ENCODE measurements at regions not wholly inside any gene's neighbourhood (a gene's known extent, or its start where the extent isn't known, plus 50 kb on each side); places are given as distances from the start of the nearest gene placed in this dataset.

DNA sequence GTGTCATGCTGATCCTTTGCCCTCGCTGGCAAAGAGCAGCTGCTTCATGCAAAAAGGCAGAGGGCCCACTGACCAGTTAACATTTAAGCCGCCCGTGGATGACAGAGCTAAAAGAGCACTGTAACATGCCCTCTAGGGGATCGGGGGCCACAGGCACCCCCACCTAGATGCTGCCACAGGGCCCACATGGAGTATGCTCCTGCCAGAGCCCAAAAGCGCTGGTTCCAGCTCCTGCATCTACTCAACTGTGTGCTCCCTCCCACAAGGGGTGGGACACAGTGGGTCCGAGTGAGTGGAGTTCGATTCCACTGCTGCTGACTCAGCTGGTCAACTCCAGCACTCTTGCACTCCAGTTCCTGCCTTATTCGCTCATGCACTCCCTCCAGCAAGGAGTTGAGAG is 199.8 kb upstream of the CNTNAP2 start:
- CTCF ChIA-PET: no interaction called here
- FAIRE-seq (no peak), DNase-seq (ENCODE audit: low read depth, low spot score) (no peak), ATAC-seq (no peak)
- no peaks in the 10 kb centered on the region for H3K36me3 ChIP-seq (ENCODE audit: control insufficient read depth in 2 of 2, insufficient read depth in 2 of 2, low read length in 1 of 2)
- SMC1A ChIA-PET (ENCODE audit: uncharacterized antibody, unreplicated experiment): no interaction called here
- H3K9ac ChIP-seq (ENCODE audit: control insufficient read depth, insufficient read depth, low read length): no peak overlapping the region
- no peak overlapping the region for H3K27ac ChIP-seq (ENCODE audit: control insufficient read depth, insufficient read depth)
- in situ Hi-C loops (cut with MboI) (no loop called here), intact Hi-C loops (cut with micrococcal nuclease; ENCODE audit: unreplicated experiment) (no loop called here)
- H3K4me2 ChIP-seq (ENCODE audit: control insufficient read depth, insufficient read depth): no peak overlapping the region
- WGBS (ENCODE audit: insufficient coverage, insufficient replicate concordance, low lambda C conversion rate, missing lambda C conversion rate): 7% methylated on average over 7 of the region's 8 CpGs
- H3K4me3 ChIP-seq: no peak overlapping the region
- RAD21 ChIA-PET (ENCODE audit: unreplicated experiment): no interaction called here
- TF ChIP-seq, protein P1, sequence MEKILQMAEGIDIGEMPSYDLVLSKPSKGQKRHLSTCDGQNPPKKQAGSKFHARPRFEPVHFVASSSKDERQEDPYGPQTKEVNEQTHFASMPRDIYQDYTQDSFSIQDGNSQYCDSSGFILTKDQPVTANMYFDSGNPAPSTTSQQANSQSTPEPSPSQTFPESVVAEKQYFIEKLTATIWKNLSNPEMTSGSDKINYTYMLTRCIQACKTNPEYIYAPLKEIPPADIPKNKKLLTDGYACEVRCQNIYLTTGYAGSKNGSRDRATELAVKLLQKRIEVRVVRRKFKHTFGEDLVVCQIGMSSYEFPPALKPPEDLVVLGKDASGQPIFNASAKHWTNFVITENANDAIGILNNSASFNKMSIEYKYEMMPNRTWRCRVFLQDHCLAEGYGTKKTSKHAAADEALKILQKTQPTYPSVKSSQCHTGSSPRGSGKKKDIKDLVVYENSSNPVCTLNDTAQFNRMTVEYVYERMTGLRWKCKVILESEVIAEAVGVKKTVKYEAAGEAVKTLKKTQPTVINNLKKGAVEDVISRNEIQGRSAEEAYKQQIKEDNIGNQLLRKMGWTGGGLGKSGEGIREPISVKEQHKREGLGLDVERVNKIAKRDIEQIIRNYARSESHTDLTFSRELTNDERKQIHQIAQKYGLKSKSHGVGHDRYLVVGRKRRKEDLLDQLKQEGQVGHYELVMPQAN (conservative IDR thresholded peaks at IDR 0.05): no peak
- TF ChIP-seq SMAD5 (IDR thresholded peaks at IDR 0.05; ENCODE audit: low read depth) (no peak), IKZF1 (conservative IDR thresholded peaks at IDR 0.05) (no peak), ZZZ3 (IDR thresholded peaks at IDR 0.05; ENCODE audit: control insufficient read depth, insufficient read length, low read depth) (no peak), MTA2 (IDR thresholded peaks at IDR 0.05; ENCODE audit: low read depth) (no peak)
- TF ChIP-seq, protein P2, sequence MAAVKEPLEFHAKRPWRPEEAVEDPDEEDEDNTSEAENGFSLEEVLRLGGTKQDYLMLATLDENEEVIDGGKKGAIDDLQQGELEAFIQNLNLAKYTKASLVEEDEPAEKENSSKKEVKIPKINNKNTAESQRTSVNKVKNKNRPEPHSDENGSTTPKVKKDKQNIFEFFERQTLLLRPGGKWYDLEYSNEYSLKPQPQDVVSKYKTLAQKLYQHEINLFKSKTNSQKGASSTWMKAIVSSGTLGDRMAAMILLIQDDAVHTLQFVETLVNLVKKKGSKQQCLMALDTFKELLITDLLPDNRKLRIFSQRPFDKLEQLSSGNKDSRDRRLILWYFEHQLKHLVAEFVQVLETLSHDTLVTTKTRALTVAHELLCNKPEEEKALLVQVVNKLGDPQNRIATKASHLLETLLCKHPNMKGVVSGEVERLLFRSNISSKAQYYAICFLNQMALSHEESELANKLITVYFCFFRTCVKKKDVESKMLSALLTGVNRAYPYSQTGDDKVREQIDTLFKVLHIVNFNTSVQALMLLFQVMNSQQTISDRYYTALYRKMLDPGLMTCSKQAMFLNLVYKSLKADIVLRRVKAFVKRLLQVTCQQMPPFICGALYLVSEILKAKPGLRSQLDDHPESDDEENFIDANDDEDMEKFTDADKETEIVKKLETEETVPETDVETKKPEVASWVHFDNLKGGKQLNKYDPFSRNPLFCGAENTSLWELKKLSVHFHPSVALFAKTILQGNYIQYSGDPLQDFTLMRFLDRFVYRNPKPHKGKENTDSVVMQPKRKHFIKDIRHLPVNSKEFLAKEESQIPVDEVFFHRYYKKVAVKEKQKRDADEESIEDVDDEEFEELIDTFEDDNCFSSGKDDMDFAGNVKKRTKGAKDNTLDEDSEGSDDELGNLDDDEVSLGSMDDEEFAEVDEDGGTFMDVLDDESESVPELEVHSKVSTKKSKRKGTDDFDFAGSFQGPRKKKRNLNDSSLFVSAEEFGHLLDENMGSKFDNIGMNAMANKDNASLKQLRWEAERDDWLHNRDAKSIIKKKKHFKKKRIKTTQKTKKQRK (IDR thresholded peaks at IDR 0.05; ENCODE audit: low read depth, low read length): no peak
- TF ChIP-seq, protein P3, sequence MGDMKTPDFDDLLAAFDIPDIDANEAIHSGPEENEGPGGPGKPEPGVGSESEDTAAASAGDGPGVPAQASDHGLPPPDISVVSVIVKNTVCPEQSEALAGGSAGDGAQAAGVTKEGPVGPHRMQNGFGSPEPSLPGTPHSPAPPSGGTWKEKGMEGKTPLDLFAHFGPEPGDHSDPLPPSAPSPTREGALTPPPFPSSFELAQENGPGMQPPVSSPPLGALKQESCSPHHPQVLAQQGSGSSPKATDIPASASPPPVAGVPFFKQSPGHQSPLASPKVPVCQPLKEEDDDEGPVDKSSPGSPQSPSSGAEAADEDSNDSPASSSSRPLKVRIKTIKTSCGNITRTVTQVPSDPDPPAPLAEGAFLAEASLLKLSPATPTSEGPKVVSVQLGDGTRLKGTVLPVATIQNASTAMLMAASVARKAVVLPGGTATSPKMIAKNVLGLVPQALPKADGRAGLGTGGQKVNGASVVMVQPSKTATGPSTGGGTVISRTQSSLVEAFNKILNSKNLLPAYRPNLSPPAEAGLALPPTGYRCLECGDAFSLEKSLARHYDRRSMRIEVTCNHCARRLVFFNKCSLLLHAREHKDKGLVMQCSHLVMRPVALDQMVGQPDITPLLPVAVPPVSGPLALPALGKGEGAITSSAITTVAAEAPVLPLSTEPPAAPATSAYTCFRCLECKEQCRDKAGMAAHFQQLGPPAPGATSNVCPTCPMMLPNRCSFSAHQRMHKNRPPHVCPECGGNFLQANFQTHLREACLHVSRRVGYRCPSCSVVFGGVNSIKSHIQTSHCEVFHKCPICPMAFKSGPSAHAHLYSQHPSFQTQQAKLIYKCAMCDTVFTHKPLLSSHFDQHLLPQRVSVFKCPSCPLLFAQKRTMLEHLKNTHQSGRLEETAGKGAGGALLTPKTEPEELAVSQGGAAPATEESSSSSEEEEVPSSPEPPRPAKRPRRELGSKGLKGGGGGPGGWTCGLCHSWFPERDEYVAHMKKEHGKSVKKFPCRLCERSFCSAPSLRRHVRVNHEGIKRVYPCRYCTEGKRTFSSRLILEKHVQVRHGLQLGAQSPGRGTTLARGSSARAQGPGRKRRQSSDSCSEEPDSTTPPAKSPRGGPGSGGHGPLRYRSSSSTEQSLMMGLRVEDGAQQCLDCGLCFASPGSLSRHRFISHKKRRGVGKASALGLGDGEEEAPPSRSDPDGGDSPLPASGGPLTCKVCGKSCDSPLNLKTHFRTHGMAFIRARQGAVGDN (IDR thresholded peaks at IDR 0.05): no peak
- no peaks in the 10 kb centered on the region for H3K4me1 ChIP-seq (ENCODE audit: control insufficient read depth, insufficient read depth, low read length)
- H4K20me1 ChIP-seq (ENCODE audit: control insufficient read depth, insufficient read depth): no peaks in the 10 kb centered on the region
- H3K9me3 ChIP-seq (replicated peaks; ENCODE audit: control insufficient read depth, insufficient read depth, low read length): no peaks in the 10 kb centered on the region; the same call in 2 of the 3 replicates
- H3K27me3 ChIP-seq (replicated peaks in 1 of 2; ENCODE audit: control insufficient read depth in 2 of 2, insufficient read depth in 2 of 2, low read length in 1 of 2): no peaks in the 10 kb centered on the region
- no TSS peak for BruUV-seq (replicated peaks)
- POLR2A ChIA-PET: no interaction called here
- H3K79me2 ChIP-seq (ENCODE audit: control insufficient read depth, insufficient read depth, low read length): no peaks in the 10 kb centered on the region
- H2AFZ ChIP-seq (ENCODE audit: control insufficient read depth, low read depth, low read length): no peak overlapping the region
